Nucleus accumbens (tissue), 56 donors: ENCODE measurements at regions not wholly inside any gene's neighbourhood (a gene's known extent, or its start where the extent isn't known, plus 50 kb on each side); places are given as distances from the start of the nearest gene placed in this dataset.

Experiments
- DNase-seq, 56 donors: peaks; one replicate each; lab custom pipeline; 2025; lab: John Stamatoyannopoulos, UW

DNA sequence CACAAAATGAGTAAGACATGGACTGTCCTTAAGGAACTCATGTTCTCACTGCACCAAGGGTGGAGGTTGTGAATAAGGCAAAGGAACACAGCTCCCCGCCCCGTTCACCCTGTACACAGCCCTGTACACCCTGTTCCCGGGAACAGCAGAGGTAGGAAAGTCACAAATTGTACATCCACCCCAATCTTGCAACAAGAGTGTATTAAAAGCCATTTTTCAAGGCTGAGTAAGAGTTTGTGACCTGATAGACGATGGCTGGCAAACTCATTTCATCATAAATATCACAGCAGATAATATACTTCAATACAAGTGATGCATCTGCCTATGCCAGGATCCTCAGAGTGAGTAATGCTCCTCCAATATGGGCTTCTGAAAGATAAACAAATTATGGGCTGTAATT, 52.5 kb upstream of the CAMK1G start:
- no peak for DNase-seq

GRCh38 chr1:209531549-209531948, 52.0 kb upstream of the CAMK1G start:
- no peak for DNase-seq
